Gastrocnemius medialis (tissue), 4 donors: ENCODE measurements at regions not wholly inside any gene's neighbourhood (a gene's known extent, or its start where the extent isn't known, plus 50 kb on each side); places are given as distances from the start of the nearest gene placed in this dataset.

ENCODE experiments used
- CTCF ChIP-seq, 5 experiments: fragments of 450-650 bp in 3 of 5; fragments of 200-600 bp in 2 of 5; sonication (generic) in 2 of 5; IDR thresholded peaks in 4 of 5; conservative IDR thresholded peaks in 1 of 5; 1 replicate in 4 of 5; 2 replicates in 1 of 5; pipeline ENCODE4 v1.5.1; 2016 to 2019; ENCODE audit warnings: antibody characterized with exemption in 5 of 5, mild to moderate bottlenecking in 3 of 5, moderate library complexity in 3 of 5
- POLR2A ChIP-seq, 2 donors: fragments of 450-650 bp; IDR thresholded peaks; one replicate each; pipeline ENCODE4 v1.6.1; 2017; ENCODE audit warnings: antibody characterized with exemption in 2 of 2, mild to moderate bottlenecking in 2 of 2, moderate library complexity in 2 of 2

GRCh38 chr15:66862111-66862939, 160.3 kb downstream of the SMAD6 start:
- no peak for TF ChIP-seq CTCF (IDR thresholded peaks at IDR 0.05 in 4 of 5, conservative IDR thresholded peaks at IDR 0.05 in 1 of 5)
- no peak for TF ChIP-seq POLR2A (IDR thresholded peaks at IDR 0.05)
